GM21529 (cell line): ENCODE measurements at regions not wholly inside any gene's neighbourhood (a gene's known extent, or its start where the extent isn't known, plus 50 kb on each side); places are given as distances from the start of the nearest gene placed in this dataset.

ENCODE experiments used
- ATAC-seq: cut with Tn5 transposase; IDR thresholded peaks from one replicate; pipeline ENCODE4 v1.9.1; 2021; ENCODE audit not compliant: unreplicated experiment

DNA sequence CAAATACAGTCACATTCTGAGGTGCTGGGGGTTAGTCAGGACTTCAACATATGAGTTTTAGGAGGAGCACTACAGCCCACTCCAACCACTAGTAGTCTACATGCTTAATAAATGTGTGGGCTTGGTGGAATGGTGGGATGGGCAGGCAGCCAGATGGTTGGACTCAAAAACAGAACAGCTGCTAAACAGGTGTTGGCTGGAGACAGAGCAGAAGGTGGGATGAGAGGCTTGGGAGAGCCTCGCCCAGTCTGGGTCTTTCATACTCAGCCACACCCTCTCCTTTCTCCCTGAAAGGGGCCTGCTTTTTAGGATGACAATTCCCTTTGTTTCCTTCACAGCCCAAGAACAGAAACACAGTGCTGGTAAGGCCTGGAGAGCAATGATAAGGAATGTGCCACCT is 143.9 kb upstream of the KLHL29 start:
- no peak for ATAC-seq

DNA sequence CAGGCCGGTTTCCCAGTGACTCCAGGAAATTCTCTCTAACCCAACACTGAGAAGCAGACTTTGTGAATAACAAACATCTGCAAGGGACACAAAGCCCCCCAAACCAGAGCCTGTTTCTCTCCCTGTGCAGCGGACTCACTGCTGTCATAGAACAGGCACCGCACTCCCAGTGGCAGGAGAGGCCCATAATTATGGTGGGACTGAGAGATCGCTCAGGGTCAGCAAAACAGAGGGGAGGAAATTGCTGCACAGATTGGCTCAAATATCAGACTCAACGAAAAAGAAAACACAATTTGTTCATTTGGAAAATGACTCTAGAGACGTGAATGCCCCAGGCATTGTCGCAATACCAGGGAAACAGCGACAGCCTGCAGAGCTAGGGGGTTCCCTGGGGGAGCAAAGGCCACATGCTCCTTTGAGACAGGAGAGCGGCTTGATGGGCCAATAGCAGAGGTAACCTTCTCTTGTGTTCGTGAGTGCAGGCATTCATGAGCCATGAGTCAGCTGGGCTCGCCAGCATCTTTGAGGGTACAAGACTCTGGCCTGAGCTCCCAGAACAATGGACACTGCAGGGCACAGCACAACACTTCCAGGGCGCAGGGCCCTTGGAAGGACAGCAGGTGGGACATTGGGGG is 143.3 kb upstream of the KLHL29 start:
- no peak for ATAC-seq

DNA sequence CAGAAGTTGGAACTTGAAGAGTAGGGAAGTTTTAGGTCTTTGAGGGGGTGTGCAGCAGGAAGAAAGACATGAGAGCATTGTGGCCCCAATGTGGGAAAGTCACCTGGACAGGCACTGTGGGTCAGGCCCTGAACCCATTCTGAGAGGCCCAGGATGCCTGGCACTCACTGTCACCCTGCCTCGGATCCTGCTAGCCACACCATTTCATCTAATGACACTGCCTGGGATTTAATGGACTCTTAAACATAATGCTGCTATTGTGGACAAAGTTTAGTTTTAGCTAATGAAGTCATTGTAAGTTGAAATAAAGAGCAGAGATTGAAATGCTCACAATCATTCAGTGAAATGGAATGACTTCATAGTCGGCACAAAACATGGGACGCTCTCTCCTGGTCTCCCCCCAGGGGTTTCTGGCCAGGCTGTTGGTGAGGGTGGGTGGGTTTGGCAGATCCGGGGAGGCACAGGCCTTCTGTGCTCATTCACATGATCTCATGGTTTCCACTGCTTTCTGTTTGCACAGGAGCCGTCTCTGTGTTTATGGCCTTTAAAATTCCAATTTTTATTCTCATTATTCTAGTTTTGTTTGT is 141.8 kb upstream of the KLHL29 start:
- no peak for ATAC-seq

DNA sequence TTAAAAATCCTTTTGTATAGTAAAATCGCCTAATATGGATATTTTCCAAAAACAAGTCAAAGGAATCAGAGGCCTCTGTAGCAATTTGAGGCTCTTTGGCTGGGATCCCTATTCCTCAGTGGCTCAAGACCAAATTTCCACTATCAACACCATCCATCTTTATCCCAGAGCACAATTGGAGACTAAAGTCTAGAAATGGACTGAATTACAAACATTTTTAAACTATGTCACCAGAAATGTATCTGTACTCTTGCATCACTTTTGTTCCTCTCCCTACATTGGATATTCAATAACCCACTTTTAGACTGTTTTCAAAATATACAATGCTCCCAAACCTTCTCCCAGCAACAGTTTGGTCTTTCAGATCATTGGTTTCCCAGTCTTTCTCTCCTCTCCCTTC is 140.4 kb upstream of the KLHL29 start:
- no peak for ATAC-seq

DNA sequence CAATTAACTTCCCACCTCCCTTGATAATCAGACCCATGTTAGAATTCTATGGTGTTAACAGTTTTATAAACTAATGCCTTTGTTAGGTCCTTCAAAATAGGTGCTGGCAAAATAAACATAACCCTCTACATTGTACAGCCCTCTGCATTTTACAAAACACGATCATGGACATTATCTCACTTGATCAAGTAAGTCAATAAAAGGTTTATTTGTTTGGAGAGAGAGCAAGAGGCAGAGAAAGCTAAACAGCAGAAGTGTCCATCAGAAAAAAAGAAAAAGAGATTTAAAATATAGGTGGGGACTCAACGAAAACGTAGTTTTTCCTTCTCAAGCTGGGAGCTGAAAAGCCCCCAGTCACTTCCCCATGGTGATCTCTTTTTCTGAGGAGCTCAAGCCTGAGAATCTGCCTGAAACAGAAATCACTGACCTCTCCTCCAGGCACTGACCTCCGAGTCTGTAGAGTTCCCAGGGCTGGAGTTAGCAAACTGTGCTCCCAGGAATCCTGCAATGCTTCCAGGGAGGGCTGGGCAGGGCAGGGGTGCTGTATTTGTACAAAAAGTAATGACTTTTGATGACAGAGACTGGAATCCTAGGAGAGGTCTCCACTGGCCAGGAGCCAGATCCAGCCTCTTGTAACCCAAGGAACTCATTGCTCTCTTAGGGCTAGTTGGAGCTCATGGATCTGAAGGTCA is 137.8 kb upstream of the KLHL29 start:
- ATAC-seq: no peak

DNA sequence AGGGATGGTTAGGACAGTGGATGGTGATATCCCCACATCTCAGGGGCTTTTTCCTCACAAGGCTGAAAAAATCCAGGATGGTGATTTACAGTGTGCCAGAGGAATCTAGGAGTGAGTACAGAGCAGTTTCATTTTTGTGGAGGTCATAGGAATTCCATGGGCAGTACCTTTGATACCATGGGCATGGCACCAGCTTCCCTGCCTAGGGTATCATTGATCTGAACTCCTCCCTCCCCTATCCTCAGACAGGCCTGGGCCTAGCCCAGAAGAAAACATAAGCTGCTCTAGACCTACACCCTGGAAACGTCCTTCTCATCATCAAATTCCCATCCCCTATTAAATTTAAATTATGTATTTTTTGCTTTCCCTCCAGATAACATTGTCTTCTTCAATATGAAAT is 136.3 kb upstream of the KLHL29 start:
- no peak for ATAC-seq

DNA sequence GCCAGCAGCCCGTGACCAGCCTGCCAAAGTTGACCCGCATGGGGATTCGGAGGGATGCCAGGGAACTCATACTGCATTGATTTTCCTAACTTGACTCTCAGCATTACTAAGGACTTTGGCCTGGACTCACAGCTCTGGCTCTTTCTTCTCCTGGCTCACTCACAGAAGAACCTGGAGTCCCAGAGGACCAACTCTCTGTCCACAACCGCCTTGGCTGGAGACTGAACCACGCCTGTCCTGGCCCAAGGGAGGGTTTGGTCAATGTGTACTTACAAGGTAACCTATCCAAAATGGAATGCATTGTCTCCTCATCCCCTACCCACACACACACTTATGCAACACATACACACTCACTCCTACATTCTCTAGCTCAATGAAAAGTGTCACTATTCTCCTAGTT is 135.6 kb upstream of the KLHL29 start:
- ATAC-seq: no peak

DNA sequence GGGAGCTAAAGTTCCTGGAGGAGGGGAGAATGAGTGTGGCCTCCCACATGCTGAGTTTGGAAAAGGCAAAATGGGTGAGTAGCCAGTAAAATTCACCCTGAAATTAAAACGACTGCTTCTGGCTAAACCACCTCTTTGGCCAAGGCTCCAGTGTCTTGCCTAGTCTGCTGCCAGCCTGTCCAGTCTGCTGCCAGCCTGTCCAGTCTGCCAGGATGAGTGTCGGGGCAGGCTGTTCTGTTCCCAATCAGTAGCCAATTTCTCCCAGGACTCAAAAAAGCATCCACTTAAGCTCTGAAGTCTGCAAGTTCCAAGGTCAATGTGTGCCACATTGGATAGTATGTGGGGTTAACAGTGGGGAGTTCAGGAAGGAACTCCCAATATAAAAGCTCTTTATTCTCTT is 134.6 kb upstream of the KLHL29 start:
- no peak for ATAC-seq

DNA sequence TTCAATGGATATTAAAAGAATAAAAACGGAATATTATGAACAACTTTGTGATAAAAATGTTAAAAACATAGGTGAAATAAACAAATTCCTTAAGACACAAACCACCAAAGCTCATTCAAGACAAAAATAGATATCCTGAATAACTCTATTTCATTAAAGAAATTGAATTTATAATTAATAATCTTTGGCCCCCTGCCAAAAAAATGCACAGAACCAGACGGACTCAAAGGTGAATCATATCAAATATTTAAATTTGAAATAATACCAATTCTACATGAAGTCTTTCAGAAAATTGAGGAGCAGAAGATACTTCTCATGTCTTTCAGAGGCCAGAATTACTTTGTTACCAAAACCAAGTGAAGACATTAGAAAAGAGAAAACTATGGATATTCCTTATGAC is 128.3 kb upstream of the KLHL29 start:
- no peak for ATAC-seq

DNA sequence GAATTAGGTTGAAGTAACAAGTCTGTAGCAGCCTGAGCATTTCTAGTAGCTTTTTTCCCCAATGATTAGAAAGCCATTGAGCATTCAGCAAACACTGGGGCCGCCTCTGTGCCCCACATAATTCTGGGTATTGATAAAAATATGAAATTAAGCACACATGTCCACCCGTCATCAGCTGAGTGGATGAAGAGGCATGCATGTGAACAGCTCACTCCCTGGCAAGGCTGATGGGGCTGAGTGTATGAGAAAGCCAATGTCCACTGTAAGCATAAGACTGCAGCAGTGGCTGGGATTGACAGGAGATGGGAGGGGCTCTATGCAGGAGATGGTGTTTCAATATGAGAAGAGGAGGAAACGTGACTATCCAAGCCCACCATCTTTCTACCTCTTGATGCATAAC is 124.4 kb upstream of the KLHL29 start:
- ATAC-seq: no peak

DNA sequence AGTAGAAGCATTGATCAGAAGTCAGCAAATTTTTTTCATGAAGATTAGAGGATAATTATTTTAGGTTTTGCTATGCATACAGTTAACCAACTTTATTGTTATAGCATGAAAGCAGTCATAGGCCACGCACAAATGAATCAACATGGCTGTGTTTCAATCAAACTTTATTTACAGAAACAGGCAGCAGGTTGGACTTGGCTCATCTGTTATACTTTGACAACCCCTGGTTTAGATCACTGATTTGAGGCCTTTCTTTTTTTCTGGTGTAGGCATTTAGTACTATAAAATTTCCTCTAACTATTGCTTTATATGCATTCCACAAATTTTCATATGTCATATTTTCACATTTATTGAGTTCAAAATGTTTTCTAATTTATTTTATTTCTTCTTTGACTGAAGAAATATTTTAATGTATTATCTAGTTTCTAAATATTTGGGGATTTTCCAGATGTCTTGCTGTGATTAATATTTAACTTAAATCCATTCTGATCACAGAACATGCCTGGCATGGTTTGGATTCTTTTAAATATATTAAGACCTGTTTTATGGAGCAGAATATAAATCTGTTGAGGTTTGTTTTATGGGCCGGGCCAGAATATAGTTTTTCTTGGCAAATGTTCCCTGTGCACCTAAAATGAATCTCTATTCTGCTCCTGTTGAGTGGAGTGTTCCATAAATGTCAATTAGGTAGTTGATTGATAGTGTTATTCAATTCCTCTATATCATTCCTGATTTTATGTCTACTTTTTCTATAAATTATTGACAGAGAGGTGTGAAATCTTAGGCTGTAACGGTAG is 116.3 kb upstream of the KLHL29 start:
- ATAC-seq: no peak

DNA sequence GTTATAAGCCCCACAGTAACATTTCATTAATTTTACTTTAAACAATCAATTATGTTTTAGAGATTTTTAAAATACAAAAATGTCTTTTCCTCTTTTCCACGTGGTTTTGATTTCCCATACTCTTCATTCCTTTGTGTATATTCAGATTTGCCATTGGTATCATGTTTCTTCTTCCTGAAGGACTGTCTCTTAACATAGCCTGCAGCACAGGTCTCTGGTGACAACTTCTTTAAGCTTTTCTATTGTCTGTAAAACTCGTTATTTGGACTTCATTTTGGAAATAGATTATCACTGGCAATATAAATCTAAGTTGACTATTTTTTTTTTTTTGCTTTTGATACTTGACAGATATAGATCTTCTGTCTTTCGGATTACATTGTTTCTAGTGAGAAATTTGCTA is 115.2 kb upstream of the KLHL29 start:
- no peak for ATAC-seq

DNA sequence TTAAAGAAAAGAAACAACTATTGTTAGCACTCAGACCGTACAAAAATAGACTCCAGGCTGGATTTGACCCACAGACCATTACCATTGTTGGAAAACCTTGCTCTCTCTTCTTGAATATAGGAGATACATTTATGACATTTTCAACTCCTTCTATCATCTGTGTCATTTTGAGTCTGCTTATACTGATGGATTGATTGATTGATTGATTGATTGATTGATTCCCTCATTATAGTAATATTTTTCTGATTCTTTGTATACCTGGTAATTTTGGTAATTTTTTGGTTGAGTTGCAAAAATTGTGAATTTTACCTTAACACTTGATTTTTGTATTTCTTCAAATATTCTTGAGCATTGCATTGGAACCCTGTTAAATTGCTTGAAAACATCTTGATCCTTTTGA is 114.2 kb upstream of the KLHL29 start:
- no peak for ATAC-seq

DNA sequence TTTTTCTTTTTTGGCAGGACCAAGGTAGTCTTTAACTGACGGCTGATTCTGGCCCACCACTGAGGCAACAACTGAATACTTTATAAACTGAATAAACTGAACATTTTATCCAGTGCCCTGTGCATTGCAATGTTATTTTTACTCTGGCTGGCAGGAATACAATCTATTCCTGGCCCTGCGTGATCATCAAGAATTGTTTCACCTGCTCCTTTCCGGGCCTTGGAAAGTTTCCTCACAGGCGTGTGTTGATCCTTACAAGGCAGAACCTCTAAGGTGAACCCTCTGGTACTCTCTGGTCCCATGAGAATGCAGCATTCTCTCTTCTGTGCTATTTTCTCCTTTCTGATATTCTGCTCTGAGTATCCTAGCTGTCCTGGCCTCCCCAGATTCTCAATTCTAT is 113.7 kb upstream of the KLHL29 start:
- ATAC-seq: no peak

DNA sequence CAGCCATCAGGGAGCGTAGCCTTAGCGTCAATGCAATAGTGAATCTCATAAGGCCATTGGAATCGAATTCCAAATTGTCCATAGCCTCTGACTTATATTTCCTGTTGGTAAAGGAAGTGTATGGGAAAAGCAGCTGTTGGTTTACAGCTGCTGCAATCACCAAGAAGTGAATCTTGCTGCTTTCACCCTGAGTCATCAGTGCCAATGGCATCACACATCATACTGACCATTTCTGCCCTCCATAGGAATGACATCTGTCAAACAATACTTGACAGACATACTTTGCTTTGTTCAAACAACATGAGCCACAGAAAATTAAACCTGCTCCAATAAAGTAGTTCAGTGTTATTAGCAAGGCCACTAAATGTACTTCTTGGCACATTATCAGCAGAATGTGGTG is 111.2 kb upstream of the KLHL29 start:
- no peak for ATAC-seq

DNA sequence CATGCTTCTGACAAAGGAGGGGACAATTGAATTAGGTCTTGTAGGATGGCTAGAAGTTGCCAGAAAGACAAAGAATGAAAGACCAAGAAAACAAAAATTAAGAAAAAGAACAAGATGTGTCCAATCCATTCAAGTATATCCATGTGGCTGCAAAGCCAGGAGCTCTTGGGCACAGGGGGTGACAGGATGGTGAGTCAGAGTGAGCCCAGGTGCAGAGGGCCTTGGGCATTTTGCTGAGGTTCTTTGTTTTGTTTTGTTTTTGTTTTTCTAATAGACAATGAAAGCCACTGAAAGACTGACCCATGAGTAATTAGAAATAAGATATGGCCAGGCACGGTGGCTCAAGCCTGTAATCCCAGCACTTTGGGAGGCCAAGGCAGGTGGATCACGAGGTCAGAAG is 104.6 kb upstream of the KLHL29 start:
- ATAC-seq: no peak

DNA sequence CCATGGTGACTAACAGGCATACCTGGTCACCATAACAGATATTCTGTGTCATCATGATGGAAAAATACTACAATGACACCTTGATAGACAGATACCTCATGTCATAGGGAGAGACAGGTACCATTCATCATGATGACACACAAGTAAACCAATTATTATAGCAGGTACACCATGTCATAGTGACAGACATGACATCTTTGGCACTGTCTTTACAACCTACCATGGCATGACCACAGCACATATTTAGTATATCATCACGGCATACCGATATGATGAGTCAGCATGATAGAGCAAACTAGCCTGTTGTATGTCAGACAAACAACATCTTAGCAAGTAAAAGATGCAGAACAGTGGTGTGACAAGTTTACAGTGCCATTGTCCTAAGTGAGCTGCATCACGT is 101.3 kb upstream of the KLHL29 start:
- no peak for ATAC-seq

DNA sequence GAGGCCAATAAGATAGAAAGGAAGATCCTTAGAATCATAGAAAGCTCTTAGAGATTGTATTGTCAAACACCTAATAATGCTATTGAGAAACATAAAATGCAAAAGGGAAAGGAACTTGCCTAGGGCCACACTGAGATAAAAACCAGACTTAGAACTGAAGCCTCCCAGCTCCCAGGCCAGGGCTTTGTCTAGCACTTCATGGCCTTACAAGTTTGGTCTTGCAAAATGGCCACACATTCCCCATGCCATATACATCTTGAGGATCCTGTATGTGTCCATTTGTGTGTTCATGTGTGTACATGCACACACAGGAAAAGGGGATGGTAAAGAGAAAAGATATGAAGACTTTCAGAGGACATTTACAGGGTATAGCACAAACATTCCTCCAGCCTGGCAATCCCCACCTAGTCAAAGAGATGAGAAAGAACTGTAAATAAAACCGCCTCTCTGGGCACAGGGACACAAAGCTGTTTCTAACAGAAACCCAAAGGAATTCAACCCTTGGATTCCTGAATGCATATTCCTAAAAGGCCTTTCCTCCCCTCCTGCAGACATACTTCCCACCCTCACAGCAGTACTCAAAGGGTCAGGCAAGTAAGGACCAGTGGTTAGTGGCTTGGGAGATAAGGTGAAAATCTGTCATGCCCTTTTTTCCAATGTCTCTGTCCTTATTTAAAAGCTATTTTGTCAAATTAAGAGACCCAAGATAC is 99.7 kb upstream of the KLHL29 start:
- ATAC-seq: no peak

DNA sequence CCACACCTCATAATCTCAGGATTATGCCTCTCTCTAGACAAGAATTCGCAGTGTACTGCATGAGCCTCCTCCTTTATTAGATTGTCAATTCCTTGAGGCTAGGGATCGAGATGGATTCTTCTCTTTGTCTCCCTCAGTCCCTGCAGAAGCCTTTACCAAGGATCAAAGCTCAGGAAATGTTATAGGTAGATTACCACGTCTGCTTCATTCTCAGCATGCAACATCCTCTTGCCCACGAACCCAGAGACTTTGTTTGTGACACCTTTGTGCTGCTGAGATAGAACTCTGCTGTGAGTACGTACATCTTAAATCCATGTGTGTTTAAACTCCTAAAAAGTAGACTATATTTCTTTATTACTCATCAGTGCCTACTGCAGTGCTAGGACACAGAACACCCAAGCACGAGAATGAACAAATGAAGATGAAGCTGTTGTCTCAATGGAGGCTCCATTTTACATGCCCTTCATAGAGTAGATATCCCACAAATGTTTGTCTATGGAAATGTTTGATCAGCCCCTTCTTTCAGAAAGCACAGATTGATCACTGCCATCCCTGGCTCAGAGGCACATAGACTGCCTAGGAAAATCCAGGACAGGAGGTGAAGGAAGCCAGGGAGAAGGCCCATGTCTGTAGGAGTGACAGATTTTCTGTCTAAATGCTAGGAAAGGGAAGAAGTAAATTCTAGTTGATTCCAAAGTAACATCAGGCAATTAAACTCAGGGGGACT is 98.8 kb upstream of the KLHL29 start:
- no peak for ATAC-seq
